ENCODE measurements at regions not wholly inside any gene's neighbourhood (a gene's known extent, or its start where the extent isn't known, plus 50 kb on each side); places are given as distances from the start of the nearest gene placed in this dataset.

DNA sequence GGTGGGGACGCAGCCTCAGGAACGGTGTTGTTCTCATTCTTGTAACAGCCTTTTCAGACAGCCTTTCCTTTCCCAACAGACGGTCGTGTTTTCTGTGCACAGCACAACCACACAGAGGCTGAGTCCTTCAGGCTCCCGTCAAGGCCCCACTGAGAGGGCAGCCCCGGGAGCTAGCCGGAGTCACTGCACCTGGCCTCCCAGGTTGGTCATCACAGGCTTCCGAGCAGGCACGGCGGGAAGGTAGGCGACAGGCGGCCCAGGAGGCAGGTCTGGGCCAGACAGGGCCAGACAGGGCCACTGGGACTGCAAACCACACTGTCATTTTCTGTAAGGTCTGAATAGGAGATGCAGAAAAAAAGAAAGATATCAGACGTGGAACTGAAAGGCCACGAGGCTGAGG, 570.8 kb downstream of the GALR1 start:
- TF ChIP-seq, protein P1, sequence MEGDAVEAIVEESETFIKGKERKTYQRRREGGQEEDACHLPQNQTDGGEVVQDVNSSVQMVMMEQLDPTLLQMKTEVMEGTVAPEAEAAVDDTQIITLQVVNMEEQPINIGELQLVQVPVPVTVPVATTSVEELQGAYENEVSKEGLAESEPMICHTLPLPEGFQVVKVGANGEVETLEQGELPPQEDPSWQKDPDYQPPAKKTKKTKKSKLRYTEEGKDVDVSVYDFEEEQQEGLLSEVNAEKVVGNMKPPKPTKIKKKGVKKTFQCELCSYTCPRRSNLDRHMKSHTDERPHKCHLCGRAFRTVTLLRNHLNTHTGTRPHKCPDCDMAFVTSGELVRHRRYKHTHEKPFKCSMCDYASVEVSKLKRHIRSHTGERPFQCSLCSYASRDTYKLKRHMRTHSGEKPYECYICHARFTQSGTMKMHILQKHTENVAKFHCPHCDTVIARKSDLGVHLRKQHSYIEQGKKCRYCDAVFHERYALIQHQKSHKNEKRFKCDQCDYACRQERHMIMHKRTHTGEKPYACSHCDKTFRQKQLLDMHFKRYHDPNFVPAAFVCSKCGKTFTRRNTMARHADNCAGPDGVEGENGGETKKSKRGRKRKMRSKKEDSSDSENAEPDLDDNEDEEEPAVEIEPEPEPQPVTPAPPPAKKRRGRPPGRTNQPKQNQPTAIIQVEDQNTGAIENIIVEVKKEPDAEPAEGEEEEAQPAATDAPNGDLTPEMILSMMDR (IDR thresholded peaks at IDR 0.05; ENCODE audit: low read depth, low read length) = no peak
- DNase-seq (ENCODE audit: extremely low read depth, low read depth) = no peak

DNA sequence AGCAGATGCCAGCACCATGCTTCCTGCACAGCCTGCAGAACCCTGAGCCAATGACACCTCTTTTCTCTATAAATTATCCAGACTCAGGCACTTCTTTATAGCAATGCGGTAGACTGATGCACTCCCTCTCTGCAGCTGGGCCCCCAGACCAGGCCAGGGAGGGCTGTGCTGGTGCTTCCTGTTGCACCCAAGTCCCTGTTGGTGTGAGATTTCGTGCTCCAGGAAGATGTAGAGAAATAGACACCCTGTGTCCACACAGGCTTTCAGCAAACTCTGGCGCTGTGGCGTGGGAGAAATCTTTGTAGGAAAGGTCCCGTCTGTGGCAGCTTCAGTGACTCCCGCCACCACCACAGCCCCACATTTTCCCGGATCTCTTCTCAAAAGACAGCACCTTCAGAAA, 572.2 kb downstream of the GALR1 start:
- no peak for DNase-seq (ENCODE audit: extremely low read depth, low read depth)
- TF ChIP-seq, protein P1 (IDR thresholded peaks at IDR 0.05; ENCODE audit: low read depth, low read length) = no peak

DNA sequence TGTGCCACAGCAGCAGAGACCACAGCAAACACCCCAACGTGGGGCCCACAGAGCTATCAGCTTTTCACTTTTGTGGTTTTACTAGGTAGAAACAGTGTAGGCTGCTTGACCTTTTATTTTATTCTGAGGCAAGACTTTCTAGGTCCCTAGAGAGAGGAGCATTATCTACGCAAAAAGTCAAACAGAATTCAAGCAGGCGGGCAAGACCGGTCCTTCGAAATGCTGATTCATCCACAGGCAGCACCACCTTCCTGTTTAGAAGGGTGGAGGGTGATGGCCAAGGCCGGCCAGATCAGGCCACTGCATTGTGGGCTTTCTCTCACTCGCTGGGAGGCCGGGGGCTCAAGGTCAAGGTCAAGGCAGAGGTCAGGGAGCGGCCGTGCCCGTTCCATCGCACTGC, 573.0 kb downstream of the GALR1 start:
- TF ChIP-seq, protein P1 (IDR thresholded peaks at IDR 0.05; ENCODE audit: low read depth, low read length) = no peak
- no peak for DNase-seq (ENCODE audit: extremely low read depth, low read depth)

DNA sequence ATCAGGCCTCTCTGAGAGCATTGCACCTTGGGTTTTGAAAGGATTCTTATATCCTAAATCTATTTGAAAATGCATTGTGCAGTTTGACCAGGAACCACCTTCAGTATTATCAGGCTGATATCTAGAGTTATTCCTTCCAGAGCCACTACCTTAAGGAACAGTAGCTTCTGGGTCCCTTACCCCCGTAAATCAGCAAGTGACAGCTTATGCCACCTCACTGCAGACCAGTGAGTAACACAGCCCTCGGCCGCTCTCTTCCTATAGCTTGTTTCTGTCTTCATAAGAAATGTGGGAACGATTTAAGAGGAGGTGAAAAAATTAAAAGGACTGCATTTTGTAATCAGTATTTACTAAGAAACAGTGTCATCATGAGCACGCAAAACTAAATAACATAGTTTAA, 584.2 kb downstream of the GALR1 start:
- TF ChIP-seq, protein P1 (IDR thresholded peaks at IDR 0.05; ENCODE audit: low read depth, low read length) = no peak
- DNase-seq (ENCODE audit: extremely low read depth, low read depth) = no peak

DNA sequence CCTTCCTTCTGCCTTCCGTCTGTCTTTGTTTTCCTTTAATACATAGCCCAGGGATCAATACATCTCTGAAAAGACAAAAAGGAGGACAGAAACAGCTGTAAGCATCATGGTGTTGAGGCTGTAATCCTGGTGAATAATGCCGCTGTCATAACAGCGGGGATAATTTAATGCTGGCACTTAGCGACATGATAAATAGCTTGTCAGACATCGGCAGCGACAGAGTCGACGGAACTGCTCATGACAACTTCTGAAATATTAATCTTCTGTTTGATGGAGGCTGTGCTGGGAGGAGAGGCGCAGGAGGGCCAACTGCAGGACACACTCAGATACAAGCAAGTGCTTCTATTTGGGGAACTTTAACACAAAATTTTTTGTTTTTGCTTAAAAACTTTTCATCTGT, 602.2 kb downstream of the GALR1 start:
- TF ChIP-seq, protein P1 (IDR thresholded peaks at IDR 0.05; ENCODE audit: low read depth, low read length) = no peak
- no peak for DNase-seq (ENCODE audit: extremely low read depth, low read depth)

DNA sequence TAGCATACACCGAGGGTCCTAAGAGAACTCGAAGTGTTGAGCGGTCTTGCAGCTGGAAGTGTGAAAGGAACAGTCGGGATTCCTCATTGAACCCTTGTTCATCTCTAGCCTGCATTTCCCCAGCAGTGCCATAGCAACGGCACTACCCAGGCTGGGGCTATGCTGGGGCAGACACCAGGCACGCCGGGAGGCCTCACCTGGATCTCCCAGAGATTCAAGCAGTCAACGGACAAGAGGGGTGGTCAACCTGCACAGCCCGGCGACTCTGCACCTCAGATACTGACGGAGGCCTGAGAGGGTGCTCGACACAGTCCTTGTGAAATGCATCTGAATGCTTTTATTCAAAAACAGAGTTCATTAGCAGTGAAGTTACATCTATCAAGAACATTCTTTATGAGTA, 604.2 kb downstream of the GALR1 start:
- no peak for DNase-seq (ENCODE audit: extremely low read depth, low read depth)
- TF ChIP-seq, protein P1 (IDR thresholded peaks at IDR 0.05; ENCODE audit: low read depth, low read length) = no peak

DNA sequence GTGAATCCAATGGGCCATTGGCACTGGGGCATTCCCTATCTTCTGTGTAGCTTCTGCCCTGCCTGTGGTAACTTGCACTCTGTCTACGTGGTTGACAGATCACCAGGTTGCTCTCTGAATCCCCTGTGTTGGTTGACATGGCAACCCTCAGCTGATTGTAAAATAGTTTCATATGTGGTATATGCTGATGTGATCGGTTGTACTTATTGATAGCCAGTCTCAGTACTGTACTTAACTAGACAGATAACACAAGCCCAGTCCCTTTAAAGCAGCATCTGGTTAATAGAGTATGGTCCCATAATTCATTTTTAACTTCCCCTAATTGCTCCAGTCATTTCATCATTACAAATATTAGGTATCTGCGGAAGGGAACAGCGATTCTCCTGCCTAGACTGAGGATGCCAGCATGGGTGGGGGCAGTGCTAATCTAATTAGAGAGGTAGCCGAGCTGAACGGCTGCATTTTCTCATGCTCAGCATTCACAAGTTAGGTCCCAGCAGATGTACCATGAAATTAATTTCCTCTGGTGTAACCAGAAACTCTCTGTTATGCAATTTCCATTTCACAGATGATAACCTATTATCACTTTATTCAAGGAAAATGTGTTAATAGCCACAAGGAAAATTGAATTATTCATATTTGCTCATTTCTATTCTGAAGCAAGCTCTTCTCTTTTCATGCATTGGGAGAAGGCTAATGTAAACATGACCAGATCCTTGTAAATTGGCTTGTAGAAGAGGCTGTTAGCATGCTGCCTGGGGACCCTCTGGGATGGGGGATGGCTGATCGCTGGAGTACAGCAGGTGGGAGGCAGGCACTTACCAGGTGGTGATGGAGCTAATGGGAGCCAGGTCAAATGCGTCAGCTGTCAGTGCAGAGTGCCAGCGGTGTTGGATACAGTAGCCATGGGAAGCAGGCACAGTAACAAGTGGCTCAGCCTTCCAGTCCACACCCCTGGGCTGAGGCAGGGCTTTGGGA, 608.3 kb downstream of the GALR1 start:
- TF ChIP-seq, protein P1 (IDR thresholded peaks at IDR 0.05; ENCODE audit: low read depth, low read length) = no peak
- DNase-seq (ENCODE audit: extremely low read depth, low read depth) = no peak

Data from AG09319 (cell line).